ENCODE measurements at regions not wholly inside any gene's neighbourhood (a gene's known extent, or its start where the extent isn't known, plus 50 kb on each side); places are given as distances from the start of the nearest gene placed in this dataset.

- no peak for DNase-seq
Observed at GRCh38 chr7:21099955-21100354, 313.3 kb upstream of the SP8 start.

DNA sequence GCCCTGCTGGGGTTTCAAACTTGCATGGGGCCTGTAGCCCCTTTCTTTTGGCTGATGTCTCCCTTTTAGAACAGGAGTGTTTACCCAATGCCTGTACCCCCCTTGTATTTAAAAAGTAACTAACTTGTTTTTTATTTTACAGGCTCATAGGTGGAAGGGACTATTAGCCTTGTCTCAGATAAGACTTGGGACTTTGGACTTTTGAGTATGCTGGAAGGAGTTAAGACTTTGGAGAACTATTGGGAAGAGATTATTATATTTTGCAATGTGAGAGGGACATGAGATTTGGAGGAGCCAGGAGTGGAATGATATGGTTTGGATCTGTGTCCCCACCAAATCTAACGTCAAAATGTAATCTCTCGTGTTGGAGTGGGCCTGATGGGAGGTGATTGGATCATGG is 314.9 kb upstream of the SP8 start:
- DNase-seq = no peak

DNA sequence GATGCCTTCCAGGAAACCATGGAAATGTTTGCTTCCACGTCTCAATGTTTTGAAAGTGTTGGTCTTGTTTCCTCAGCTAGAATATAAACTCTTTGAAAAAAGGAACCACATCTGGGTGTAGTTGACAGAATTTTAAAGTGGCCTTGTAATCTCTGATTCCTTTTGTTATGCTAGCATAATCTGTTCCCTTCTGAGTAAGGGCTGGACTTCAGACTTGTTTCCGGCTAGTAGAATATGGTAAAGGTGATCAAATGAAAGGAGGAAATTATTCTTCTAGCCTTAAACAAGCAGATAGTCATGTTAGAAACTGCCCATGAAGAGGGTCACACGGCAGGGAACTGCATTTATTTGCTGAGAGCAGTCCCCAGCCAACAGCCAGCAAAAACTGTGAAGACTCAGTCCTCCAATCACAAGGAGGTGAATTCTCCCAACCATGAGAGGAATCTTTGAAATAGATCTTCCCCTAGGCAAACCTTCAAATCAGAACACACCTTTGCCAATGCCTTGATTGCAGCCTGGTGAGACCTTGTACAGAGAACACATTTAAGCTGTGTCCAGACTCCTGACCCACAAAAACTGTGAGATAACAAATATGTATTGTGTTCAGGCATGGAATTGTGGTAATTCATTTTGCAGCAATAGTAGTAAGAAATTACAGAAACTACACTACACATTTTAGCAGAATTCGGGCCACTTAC is 316.9 kb upstream of the SP8 start:
- DNase-seq = no peak

DNA sequence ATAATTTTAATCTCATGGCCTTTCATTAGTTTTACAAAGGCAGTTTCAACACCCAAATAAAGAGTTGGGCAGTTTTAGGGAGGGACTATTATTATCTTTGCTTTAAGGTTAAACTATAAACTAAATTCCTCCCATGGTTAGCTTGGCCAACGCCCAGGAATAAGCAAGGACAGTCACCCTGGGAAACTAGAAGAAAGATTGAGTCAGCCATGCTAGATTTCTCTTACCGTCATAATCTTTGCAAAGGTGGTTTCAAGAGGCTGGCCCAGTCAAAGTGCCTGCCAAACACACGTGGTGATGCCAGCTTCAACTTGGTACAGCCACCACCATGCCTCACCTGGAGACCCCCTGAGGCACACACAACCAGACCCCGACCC is 317.4 kb upstream of the SP8 start:
- DNase-seq = no peak

GRCh38 chr7:21106296-21106732 is 319.6 kb upstream of the SP8 start:
- DNase-seq = no peak

DNA sequence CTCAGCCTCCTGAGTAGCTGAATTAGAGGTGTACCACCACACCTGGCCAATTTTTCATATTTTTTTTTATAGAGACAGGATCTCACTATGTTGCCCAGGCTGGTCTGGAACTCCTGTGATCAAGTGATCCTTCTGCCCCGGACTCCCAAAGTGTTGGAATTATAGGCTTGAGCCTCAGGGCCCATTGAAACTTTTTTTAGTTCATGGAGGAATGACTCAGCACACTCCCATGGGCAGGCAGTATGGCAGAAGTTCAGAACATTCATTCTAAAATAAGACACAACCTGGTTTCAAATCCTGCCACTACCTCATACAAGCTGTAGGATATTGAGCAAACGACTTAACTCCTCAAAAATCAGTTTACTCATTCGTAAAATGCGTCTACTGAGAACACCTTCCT is 320.4 kb upstream of the SP8 start:
- DNase-seq = no peak

- DNase-seq = no peak
Observed at GRCh38 chr7:21108182-21108581, 319.7 kb upstream of the SP4 start.

GRCh38 chr7:21113609-21114415 is 314.1 kb upstream of the SP4 start:
- no peak for DNase-seq

DNA sequence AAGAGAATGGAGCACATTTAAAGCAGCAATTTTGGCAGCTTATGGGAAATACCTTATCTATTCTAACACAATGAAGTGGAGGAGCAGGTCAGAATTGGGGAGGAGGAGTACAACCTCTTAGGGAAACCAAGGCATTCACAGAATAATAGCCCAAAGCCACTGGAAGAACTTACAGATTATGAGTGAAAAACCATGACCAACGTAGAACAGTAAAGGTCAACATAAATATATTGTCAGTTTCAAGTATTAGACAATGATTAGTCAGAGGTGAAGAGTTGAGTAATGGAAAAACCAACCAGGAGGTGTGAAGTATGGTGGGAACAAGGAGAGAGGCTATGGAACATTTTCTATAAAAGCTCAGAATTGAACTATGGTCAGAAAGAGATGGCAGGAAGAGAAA is 304.3 kb upstream of the SP4 start:
- no peak for DNase-seq

DNA sequence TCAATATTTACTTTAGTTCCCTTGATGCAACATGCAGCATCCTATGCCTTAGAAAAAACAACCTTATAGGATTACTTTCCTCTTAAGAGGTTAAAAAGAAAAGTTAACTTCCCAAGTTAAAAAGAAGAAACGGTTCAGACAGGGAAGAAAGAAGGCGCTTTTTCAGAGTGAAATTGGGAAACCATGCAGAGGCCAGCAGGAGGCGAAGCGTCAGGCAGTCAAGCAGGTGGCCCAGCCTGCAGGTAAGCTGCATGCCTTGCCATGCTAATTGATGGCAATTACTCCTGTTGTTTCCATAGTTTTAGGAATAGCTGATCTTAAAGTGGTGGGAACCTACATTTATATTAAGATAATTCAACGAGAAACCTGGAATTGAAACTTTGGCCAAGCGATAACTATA is 302.6 kb upstream of the SP4 start:
- no peak for DNase-seq

GRCh38 chr7:21128062-21128817 is 299.6 kb upstream of the SP4 start:
- DNase-seq = no peak

DNA sequence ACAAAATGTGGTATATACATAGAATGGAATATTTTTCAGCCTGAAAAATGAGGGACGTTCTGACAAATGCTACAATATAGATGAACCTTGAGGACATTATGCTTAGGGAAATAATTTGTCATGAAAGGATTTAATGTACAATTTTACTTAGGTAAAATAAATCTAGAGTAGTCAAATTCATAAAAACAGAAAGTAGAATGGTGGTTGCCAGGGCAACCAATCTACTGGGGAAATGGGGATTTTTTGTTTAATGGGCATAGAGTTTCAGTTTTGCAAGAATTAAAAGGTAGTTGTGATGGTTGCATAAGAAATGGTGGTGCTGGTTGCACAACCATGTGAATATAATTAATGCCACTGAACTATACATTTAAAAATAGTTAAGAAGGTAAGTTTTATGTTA is 296.0 kb upstream of the SP4 start:
- no peak for DNase-seq

DNA sequence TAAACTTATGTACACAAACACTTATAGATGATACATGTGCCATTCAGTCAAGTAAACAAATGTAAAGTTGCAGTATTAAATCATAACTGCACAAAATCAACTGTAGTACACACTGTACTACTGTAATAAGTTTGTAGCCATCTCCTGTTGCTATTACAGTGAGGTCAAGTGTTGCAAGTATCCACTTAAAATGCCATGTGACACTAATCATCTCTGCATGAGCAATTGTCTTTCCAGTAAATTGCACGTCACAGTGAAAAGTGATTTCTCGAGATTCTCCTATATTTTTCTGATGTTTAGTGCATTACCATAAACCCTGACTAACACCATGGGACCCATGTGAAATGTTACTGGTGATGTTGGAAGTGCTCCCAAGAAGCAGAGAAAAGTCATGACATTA is 293.3 kb upstream of the SP4 start:
- DNase-seq = no peak

DNA sequence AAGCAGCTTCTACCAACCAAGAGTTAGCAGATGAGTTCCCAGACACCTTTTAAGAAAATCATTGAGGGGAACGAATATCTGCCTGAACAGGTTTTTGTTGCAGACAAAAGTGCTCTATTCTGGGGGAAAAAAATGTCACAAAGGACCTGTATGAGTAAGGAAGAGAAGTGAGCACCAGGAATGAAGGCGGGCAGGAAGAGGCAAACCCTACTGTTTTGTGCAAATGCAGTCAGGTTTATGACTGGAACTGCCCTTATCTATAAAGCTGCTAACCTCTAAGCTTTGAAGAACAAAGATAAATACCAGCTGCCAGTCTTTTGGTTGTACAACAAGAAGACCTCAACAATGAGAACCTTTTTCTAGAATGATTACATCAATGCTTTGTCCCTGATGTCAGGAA is 292.4 kb upstream of the SP4 start:
- DNase-seq = no peak

GRCh38 chr7:21137640-21138039 is 290.2 kb upstream of the SP4 start:
- DNase-seq = no peak

DNA sequence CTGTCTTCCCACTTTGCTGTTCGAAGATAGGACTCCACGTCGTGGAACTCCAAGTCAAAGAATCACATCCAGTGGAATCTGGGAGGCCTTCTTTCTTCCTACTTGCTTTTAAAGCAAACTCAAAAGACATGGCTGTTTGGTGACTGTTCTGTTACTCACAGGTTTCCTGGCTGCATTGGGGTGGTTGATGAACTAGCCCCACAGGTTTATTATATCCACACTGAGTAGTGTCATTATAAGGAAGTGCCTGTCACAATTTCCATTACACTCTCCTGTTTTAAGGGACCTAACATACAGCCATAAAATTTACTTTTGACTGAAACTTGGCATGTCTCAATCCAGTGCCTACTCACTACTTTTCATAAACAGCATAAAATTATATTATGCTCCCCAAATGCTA is 287.3 kb upstream of the SP4 start:
- DNase-seq = no peak

- no peak for DNase-seq
Observed at GRCh38 chr7:21141476-21141875, 286.4 kb upstream of the SP4 start.

DNA sequence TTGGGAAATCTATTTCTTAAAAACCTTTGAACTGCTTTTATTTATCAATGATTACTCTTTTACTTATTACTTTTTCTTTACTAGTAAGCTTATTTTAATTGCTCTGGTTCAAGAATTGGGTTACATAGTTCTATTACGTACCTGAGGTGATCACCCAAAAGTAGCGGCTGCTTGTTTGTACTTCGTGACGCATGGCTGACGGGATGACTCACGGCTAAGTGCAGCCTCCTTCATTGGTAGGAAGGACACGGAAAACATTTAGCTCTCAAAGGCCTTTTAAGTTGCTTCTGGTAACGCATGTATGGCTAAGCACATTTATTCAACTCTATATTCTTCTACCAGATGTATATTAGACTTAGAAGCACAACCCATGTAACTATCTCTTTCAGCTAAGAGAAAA is 285.8 kb upstream of the SP4 start:
- DNase-seq = no peak

DNA sequence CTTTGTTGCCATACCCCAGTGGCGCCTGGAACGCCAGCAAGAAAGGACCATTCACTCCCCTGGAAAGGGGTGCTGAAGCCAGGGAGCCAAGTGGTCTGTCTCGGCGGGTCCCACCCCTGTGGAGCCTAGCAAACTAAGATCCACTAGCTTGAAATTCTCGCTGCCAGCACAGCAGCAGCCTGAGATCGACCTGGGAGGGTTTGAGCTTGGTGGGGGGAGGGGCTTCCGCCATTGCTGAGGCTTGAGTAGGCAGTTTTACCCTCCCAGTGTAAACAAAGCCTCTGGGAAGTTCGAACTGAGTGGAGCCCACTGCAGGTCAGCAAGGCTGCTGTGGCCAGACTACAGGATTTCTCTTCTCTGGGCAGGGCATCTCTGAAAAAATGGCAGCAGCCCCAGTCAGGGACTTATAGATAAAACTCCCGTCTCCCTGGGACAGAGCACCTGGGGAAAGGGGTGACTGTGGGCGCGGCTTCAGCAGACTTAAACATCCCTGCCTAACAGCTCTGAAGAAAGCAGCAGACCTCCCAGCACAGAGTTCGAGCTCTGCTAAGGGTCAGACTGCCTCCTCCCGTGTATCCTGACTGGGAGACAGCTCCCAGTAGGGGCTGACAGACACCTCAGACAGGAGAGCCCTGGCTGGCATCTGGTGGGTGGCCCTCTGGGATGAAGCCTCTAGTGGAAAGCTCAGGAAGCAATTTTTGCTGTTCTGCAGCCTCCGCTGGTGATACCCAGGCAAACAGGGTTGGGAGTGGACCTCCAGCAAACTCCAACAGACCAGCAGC is 281.1 kb upstream of the SP4 start:
- no peak for DNase-seq

DNA sequence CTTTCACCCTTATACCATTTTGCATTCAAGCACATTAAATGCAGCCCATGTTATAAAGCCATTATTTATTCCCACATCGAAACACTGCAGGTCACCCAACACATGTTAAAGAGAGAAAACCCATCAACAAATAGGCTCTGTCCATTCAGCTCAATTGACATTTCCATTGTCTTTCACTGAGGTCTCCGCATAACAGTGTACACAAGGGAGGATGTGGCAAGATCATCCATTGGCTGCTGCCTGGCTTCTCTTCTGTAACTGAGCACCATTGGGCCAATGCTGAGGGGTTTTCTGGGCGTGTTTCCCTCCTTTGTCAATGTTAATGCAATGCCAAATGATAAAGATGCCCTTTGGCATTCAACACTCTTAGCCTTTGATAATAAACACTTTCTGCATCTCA is 278.1 kb upstream of the SP4 start:
- DNase-seq = no peak

DNA sequence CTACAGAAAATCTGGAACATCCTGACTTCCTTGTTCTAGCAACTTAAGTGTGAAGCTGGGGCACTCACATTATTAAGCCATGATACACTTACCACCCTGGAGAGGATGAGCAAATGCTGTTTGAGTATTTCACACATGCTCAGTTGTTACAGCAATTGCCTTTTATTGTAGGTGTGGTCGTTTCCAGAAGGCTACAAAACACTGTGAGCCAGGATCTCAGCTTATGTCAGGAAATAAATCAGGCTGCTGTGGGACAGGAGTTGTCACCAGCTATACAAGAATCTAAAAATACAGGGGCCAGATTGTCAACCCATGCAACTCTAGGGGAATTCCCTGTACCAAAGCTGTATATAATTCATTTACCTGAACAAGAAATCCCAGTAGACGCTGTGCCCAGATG is 273.3 kb upstream of the SP4 start:
- DNase-seq = no peak

DNA sequence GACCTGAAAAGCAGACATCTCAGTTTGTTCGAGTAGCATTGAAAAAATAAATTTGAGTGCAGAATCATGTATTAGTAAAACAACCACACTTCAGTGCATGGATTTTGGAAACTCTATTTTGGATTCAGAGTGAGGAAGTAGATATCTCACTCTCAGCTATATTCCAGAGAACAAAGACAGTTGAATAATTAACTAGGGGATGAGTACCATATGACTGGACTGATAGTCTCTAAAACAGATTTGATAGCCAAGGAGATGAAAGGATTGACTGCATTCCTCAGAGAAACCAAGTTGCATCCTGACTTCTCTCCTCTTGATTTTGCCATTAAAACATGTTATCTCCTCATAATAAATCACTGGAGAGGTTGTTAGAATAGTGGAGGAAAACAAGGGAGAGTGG is 268.4 kb upstream of the SP4 start:
- DNase-seq = no peak

GRCh38 chr7:21160401-21160800 is 267.5 kb upstream of the SP4 start:
- DNase-seq = no peak
